ENCODE measurements at regions not wholly inside any gene's neighbourhood (a gene's known extent, or its start where the extent isn't known, plus 50 kb on each side); places are given as distances from the start of the nearest gene placed in this dataset.

DNA sequence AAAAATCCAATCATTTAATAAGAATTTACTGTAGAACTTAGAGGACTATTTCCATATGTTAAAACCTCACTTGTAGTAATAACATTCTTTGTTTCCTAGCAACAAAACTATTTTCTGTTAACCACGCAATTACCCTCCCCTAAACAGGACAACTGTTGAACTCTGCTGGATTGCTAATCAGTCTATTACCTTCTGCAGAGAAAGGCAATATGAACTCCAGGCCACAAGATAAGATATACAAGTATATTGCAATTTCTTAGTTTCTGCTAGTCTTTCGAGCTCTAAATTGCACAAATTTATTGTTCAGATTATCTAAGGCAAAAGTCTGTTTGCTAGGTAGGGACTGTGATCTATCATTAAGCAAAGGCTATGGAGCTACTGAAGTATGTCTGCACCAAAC is 920.1 kb upstream of the LRRN3 start:
- TF ChIP-seq, protein P1, sequence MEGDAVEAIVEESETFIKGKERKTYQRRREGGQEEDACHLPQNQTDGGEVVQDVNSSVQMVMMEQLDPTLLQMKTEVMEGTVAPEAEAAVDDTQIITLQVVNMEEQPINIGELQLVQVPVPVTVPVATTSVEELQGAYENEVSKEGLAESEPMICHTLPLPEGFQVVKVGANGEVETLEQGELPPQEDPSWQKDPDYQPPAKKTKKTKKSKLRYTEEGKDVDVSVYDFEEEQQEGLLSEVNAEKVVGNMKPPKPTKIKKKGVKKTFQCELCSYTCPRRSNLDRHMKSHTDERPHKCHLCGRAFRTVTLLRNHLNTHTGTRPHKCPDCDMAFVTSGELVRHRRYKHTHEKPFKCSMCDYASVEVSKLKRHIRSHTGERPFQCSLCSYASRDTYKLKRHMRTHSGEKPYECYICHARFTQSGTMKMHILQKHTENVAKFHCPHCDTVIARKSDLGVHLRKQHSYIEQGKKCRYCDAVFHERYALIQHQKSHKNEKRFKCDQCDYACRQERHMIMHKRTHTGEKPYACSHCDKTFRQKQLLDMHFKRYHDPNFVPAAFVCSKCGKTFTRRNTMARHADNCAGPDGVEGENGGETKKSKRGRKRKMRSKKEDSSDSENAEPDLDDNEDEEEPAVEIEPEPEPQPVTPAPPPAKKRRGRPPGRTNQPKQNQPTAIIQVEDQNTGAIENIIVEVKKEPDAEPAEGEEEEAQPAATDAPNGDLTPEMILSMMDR (IDR thresholded peaks at IDR 0.05) = no peak
- TF ChIP-seq EP300 (IDR thresholded peaks at IDR 0.05) = no peak
